ENCODE measurements at regions not wholly inside any gene's neighbourhood (a gene's known extent, or its start where the extent isn't known, plus 50 kb on each side); places are given as distances from the start of the nearest gene placed in this dataset.

DNA sequence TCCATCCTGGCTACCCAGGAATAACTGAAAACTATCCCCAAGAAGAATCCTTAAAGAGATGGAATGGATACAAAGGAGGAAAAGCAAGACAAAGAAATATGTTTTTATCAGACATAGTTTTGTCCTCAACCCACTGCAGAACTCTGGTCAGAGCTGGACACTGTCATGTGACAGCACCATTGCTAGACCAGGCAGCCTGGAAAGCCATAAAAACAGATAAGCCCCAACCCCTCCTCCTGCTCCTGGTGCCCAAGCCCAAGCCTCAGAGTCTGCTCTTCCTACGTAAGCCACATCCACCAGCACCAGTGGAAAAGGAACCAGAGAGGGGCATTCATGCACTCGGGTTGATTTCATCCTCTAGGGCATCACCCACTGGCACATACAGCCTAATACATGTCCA lies 116.9 kb downstream of the TRIM29 start:
- no peak overlapping the region for H3K4me3 ChIP-seq (ENCODE audit: low read length)
- no peak overlapping the region for H3K4me2 ChIP-seq (ENCODE audit: low read length)
- no peaks in the 10 kb centered on the region for H3K36me3 ChIP-seq (ENCODE audit: insufficient read depth, low read length)

GRCh38 chr11:120020486-120020885 lies 117.4 kb downstream of the TRIM29 start:
- Histone ChIP-seq H3K9me2 (ENCODE audit: insufficient read depth, low read length) (no peaks in the 10 kb centered on the region), H3K4me2 (ENCODE audit: low read length) (no peak overlapping the region), H3K4me3 (ENCODE audit: low read length) (no peak overlapping the region), H4K20me1 (ENCODE audit: insufficient read depth) (no peaks in the 10 kb centered on the region), H3F3A (ENCODE audit: insufficient read depth, low read length, poor library complexity, severe bottlenecking) (no peaks in the 10 kb centered on the region), H3K9ac (ENCODE audit: low read length) (no peak overlapping the region), H3K27me3 (ENCODE audit: insufficient read depth, low read depth, low read length) (no peaks in the 10 kb centered on the region), H3K9me3 (ENCODE audit: low read length) (no peaks in the 10 kb centered on the region), H3K79me2 (replicated peaks; ENCODE audit: insufficient read depth, low read length) (no peaks in the 10 kb centered on the region), H3K27ac (ENCODE audit: low read length) (no peak overlapping the region), H2AFZ (ENCODE audit: low read depth, low read length) (no peak overlapping the region), H3K36me3 (ENCODE audit: insufficient read depth, low read length) (no peaks in the 10 kb centered on the region)
- no peak for TF ChIP-seq REST (IDR thresholded peaks at IDR 0.05; ENCODE audit: borderline replicate concordance)
- no peak for TF ChIP-seq MXI1 (conservative IDR thresholded peaks at IDR 0.05; ENCODE audit: poor library complexity, severe bottlenecking)
- no peak for TF ChIP-seq RAD21 (conservative IDR thresholded peaks at IDR 0.05)
- TF ChIP-seq CTCF (IDR thresholded peaks at IDR 0.05; ENCODE audit: poor library complexity, severe bottlenecking) = no peak
- TF ChIP-seq TAF1 (IDR thresholded peaks at IDR 0.05; ENCODE audit: low read depth) = no peak
- no peak for TF ChIP-seq EZH2 (IDR thresholded peaks at IDR 0.05; ENCODE audit: borderline replicate concordance, insufficient read depth, low read length, poor library complexity, severe bottlenecking)

More for the DNA sequence above, 116.9 kb downstream of the TRIM29 start:
- Histone ChIP-seq H3K27ac (ENCODE audit: low read length) (no peak overlapping the region), H3K9me3 (ENCODE audit: low read length) (no peaks in the 10 kb centered on the region), H3K9ac (ENCODE audit: low read length) (no peak overlapping the region), H4K20me1 (ENCODE audit: insufficient read depth) (no peaks in the 10 kb centered on the region), H3K79me2 (replicated peaks; ENCODE audit: insufficient read depth, low read length) (no peaks in the 10 kb centered on the region), H3K9me2 (ENCODE audit: insufficient read depth, low read length) (no peaks in the 10 kb centered on the region), H2AFZ (ENCODE audit: low read depth, low read length) (no peak overlapping the region), H3F3A (ENCODE audit: insufficient read depth, low read length, poor library complexity, severe bottlenecking) (no peaks in the 10 kb centered on the region), H3K27me3 (ENCODE audit: insufficient read depth, low read depth, low read length) (no peaks in the 10 kb centered on the region)
- TF ChIP-seq MXI1 (conservative IDR thresholded peaks at IDR 0.05; ENCODE audit: poor library complexity, severe bottlenecking) (no peak), CTCF (IDR thresholded peaks at IDR 0.05; ENCODE audit: poor library complexity, severe bottlenecking) (no peak), TAF1 (IDR thresholded peaks at IDR 0.05; ENCODE audit: low read depth) (no peak), SMC3 (conservative IDR thresholded peaks at IDR 0.05; ENCODE audit: poor library complexity) (no peak), RAD21 (conservative IDR thresholded peaks at IDR 0.05) (no peak), EP300 (conservative IDR thresholded peaks at IDR 0.05; ENCODE audit: poor library complexity, severe bottlenecking) (no peak), POLR2AphosphoS5 (IDR thresholded peaks at IDR 0.05) (no peak), EZH2 (IDR thresholded peaks at IDR 0.05; ENCODE audit: borderline replicate concordance, insufficient read depth, low read length, poor library complexity, severe bottlenecking) (no peak), REST (IDR thresholded peaks at IDR 0.05; ENCODE audit: borderline replicate concordance) (no peak)
